Middle frontal gyrus (tissue), 1 donor: ENCODE measurements at regions not wholly inside any gene's neighbourhood (a gene's known extent, or its start where the extent isn't known, plus 50 kb on each side); places are given as distances from the start of the nearest gene placed in this dataset.
A peak's percentile ranks its signal among the peaks of the same experiment; 100 is the strongest.

Source experiments
- DNase-seq: peaks from one replicate; pipeline ENCODE4 v3.0.0-alpha.2; 2015; ENCODE audit warnings: low spot score; ENCODE audit errors: extremely low spot score

GRCh38 chr6:7468382-7469081 is 72.9 kb upstream of the DSP start:
- DNase-seq = peak; percentile 28

GRCh38 chr6:7469696-7470095 is 71.8 kb upstream of the DSP start:
- no peak for DNase-seq

GRCh38 chr6:7471171-7471570 is 70.3 kb upstream of the DSP start:
- no peak for DNase-seq

- no peak for DNase-seq
Measured at GRCh38 chr6:7473805-7474719, 67.4 kb upstream of the DSP start.

GRCh38 chr6:7475081-7475480 is 66.4 kb upstream of the DSP start:
- DNase-seq = no peak

- no peak for DNase-seq
Measured at GRCh38 chr6:7479801-7480266, 61.6 kb upstream of the DSP start.

GRCh38 chr6:7484666-7485065 is 56.8 kb upstream of the DSP start:
- no peak for DNase-seq

- DNase-seq = no peak
Measured at GRCh38 chr6:7486951-7487350, 54.5 kb upstream of the DSP start.

- no peak for DNase-seq
Measured at GRCh38 chr6:7488494-7488893, 53.0 kb upstream of the DSP start.

- DNase-seq = no peak
Measured at GRCh38 chr6:7489376-7489775, 52.1 kb upstream of the DSP start.
